CD4-positive, alpha-beta T cell (primary cell): ENCODE measurements at regions not wholly inside any gene's neighbourhood (a gene's known extent, or its start where the extent isn't known, plus 50 kb on each side); places are given as distances from the start of the nearest gene placed in this dataset.
A peak's percentile ranks its signal among the peaks of the same experiment; 100 is the strongest.

Source experiments
- ATAC-seq: fragments of 200-7000 bp; cut with Tn5 transposase; one replicate; pipeline ENCODE4 v1.10.0; 2022; ENCODE audit warnings: mild to moderate bottlenecking; ENCODE audit not compliant: poor library complexity
- CTCF ChIA-PET: fragments of 350-600 bp; sonication (Branson Sonifier 250); formaldehyde crosslinking; loops from one replicate; lab custom pipeline; 2021; ENCODE audit warnings: antibody characterized with exemption, inconsistent platforms; lab: Charles Lee
- POLR2A ChIA-PET: fragments of 350-600 bp; sonication (Branson Sonifier 250); formaldehyde crosslinking; loops from one replicate; lab custom pipeline; 2021; ENCODE audit warnings: antibody characterized with exemption, inconsistent platforms; lab: Charles Lee
- DNase-seq, 14 experiments: peaks; one replicate each; pipeline ENCODE4 v3.0.0-alpha.2; 2013 to 2020; ENCODE audit warnings: mixed read lengths in 2 of 14
- H3K27ac ChIP-seq, 2 donors: one replicate each; pipeline versions ENCODE4 v1.5.1 to v1.7.0; 2013; ENCODE audit warnings: low read length in 2 of 2, low read depth in 1 of 2, mild to moderate bottlenecking in 1 of 2
- H3K27me3 ChIP-seq, 2 experiments: 1 replicate in 1 of 2; 2 replicates in 1 of 2; pipeline versions ENCODE4 v1.6.1 to v1.7.0; 2013; ENCODE audit warnings: low read length in 2 of 2, control low read depth in 1 of 2, mild to moderate bottlenecking in 1 of 2, moderate library complexity in 1 of 2; ENCODE audit not compliant: insufficient read depth in 2 of 2, control insufficient read depth in 1 of 2
- H3K36me3 ChIP-seq: one replicate; pipeline ENCODE4 v1.6.1; 2013; ENCODE audit warnings: low read length, control low read depth; ENCODE audit not compliant: insufficient read depth
- H3K4me1 ChIP-seq: one replicate; pipeline ENCODE4 v1.6.1; 2013; ENCODE audit warnings: low read length, control low read depth; ENCODE audit not compliant: insufficient read depth
- H3K4me3 ChIP-seq: one replicate; pipeline ENCODE4 v1.5.1; 2013; ENCODE audit warnings: mild to moderate bottlenecking, low read length, moderate library complexity
- H3K9me3 ChIP-seq, 2 experiments: 1 replicate in 1 of 2; 2 replicates in 1 of 2; pipeline versions ENCODE4 v1.6.1 to v1.7.0; 2013; ENCODE audit warnings: low read length in 2 of 2, mild to moderate bottlenecking in 2 of 2, control low read depth in 1 of 2, moderate library complexity in 1 of 2; ENCODE audit not compliant: control insufficient read depth in 1 of 2, insufficient read depth in 1 of 2
- H3K27ac Mint-ChIP-seq: one replicate; pipeline ENCODE4 v1.8.0; 2020; ENCODE audit warnings: mixed read lengths
- H3K27me3 Mint-ChIP-seq: one replicate; pipeline ENCODE4 v1.8.0; 2021; ENCODE audit warnings: mixed read lengths
- H3K36me3 Mint-ChIP-seq: one replicate; pipeline ENCODE4 v1.8.0; 2021; ENCODE audit warnings: low read depth, mixed read lengths
- H3K4me1 Mint-ChIP-seq: one replicate; pipeline ENCODE4 v1.8.0; 2021; ENCODE audit warnings: low read depth, mixed read lengths
- H3K4me3 Mint-ChIP-seq: one replicate; pipeline ENCODE4 v1.8.0; 2020; ENCODE audit warnings: mild to moderate bottlenecking, mixed read lengths
- H3K9me3 Mint-ChIP-seq: one replicate; pipeline ENCODE4 v1.8.0; 2020; ENCODE audit warnings: mixed read lengths
- CTCF ChIP-seq: fragments of 200-600 bp; IDR thresholded peaks from one replicate; pipeline ENCODE4 v1.8.0; 2022; ENCODE audit warnings: antibody characterized with exemption, mild to moderate bottlenecking
- intact Hi-C, 2 experiments: fragments of 100-400 bp; cut with DNase I in 1 of 2; cut with micrococcal nuclease in 1 of 2; formaldehyde crosslinking; loops; one replicate each; pipeline versions ENCODE4 v1.15.1 to v1.9.0; 2023 to 2025; cut with DNase I, micrococcal nuclease

- CTCF ChIA-PET, result no interaction called here
- no peak for ATAC-seq
- no peaks in the 10 kb centered on the region for H3K27me3 Mint-ChIP-seq
- no peaks in the 10 kb centered on the region for H3K27me3 ChIP-seq
- peaks cover 6% of the 10 kb centered on the region for H3K4me1 ChIP-seq
- no peak overlapping the region for H3K27ac Mint-ChIP-seq
- no peaks in the 10 kb centered on the region for H3K36me3 Mint-ChIP-seq
- no peak overlapping the region for H3K27ac ChIP-seq
- no peak overlapping the region for H3K4me3 Mint-ChIP-seq
- H3K9me3 ChIP-seq, result peaks cover 0 to 16% of the 10 kb centered on the region in 2 experiments
- no peak for DNase-seq
- TF ChIP-seq CTCF, result no peak
- intact Hi-C loops, result no loop called here
- POLR2A ChIA-PET, result no interaction called here
- H3K4me3 ChIP-seq, result no peak overlapping the region
- no peaks in the 10 kb centered on the region for H3K36me3 ChIP-seq
- H3K9me3 Mint-ChIP-seq, result peaks cover 26% of the 10 kb centered on the region
- peaks cover 29% of the 10 kb centered on the region for H3K4me1 Mint-ChIP-seq
Measured at GRCh38 chr14:39609119-39609518, 176.9 kb upstream of the FBXO33 start.

GRCh38 chr14:39607978-39608377, 175.7 kb upstream of the FBXO33 start:
- no peak for ATAC-seq
- intact Hi-C loops, result no loop called here
- H3K27me3 Mint-ChIP-seq, result no peaks in the 10 kb centered on the region
- Histone ChIP-seq H3K4me3 (no peak overlapping the region), H3K9me3 (peaks cover 0 to 13% of the 10 kb centered on the region in 2 experiments), H3K4me1 (peaks cover 8% of the 10 kb centered on the region), H3K27ac (no peak overlapping the region), H3K36me3 (no peaks in the 10 kb centered on the region), H3K27me3 (no peaks in the 10 kb centered on the region)
- no peak overlapping the region for H3K4me3 Mint-ChIP-seq
- H3K36me3 Mint-ChIP-seq, result no peaks in the 10 kb centered on the region
- DNase-seq, result no peak
- H3K9me3 Mint-ChIP-seq, result peaks cover 31% of the 10 kb centered on the region
- H3K4me1 Mint-ChIP-seq, result peaks cover 36% of the 10 kb centered on the region
- ChIA-PET POLR2A (no interaction called here), CTCF (no interaction called here)
- no peak for TF ChIP-seq CTCF
- no peak overlapping the region for H3K27ac Mint-ChIP-seq

GRCh38 chr14:39603942-39604341, 171.7 kb upstream of the FBXO33 start:
- peaks cover 30% of the 10 kb centered on the region for H3K9me3 Mint-ChIP-seq
- no peak overlapping the region for H3K4me3 Mint-ChIP-seq
- no peak overlapping the region for H3K27ac ChIP-seq
- peak in 1 of 14 experiments; percentile 48 for DNase-seq
- H3K4me1 ChIP-seq, result peaks cover 8% of the 10 kb centered on the region
- H3K4me3 ChIP-seq, result no peak overlapping the region
- no peaks in the 10 kb centered on the region for H3K27me3 Mint-ChIP-seq
- ATAC-seq, result no peak
- TF ChIP-seq CTCF, result no peak
- POLR2A ChIA-PET, result no interaction called here
- peaks cover 36% of the 10 kb centered on the region for H3K4me1 Mint-ChIP-seq
- no peaks in the 10 kb centered on the region for H3K27me3 ChIP-seq
- H3K36me3 ChIP-seq, result no peaks in the 10 kb centered on the region
- H3K36me3 Mint-ChIP-seq, result peaks cover 9% of the 10 kb centered on the region
- peaks cover 4 to 19% of the 10 kb centered on the region in 2 experiments for H3K9me3 ChIP-seq
- peak overlapping the region; percentile 15 for H3K27ac Mint-ChIP-seq
- intact Hi-C loops, result no loop called here
- CTCF ChIA-PET, result no interaction called here
